Right cardiac atrium (tissue), 5 donors: ENCODE measurements at regions not wholly inside any gene's neighbourhood (a gene's known extent, or its start where the extent isn't known, plus 50 kb on each side); places are given as distances from the start of the nearest gene placed in this dataset.
"Not testable (repeated sequence)": the region's sequence is repeated elsewhere in the genome, so short reads cannot be mapped to it uniquely, and the experiment has no call there.

Experiments
- ATAC-seq, 2 donors: fragments of 200-7000 bp; cut with Tn5 transposase; one replicate each; pipeline versions ENCODE4 v1.8.0 to v1.9.1; 2020; ENCODE audit warnings: moderate library complexity in 2 of 2, mild to moderate bottlenecking in 1 of 2
- DNase-seq, 3 donors: peaks; one replicate each; pipeline ENCODE4 v3.0.0-alpha.2; 2020
- H3K27ac ChIP-seq: one replicate; pipeline ENCODE4 v1.5.1; 2013; ENCODE audit warnings: mild to moderate bottlenecking, low read length, control low read depth, moderate library complexity
- H3K27me3 ChIP-seq: one replicate; pipeline ENCODE4 v1.6.1; 2013; ENCODE audit not compliant: control insufficient read depth, insufficient read depth
- H3K4me1 ChIP-seq: one replicate; pipeline ENCODE4 v1.6.1; 2013; ENCODE audit warnings: low read length; ENCODE audit not compliant: control insufficient read depth, insufficient read depth
- H3K4me3 ChIP-seq: one replicate; pipeline ENCODE4 v1.5.1; 2013; ENCODE audit warnings: low read length, control low read depth
- H3K9me3 ChIP-seq: one replicate; pipeline ENCODE4 v1.6.1; 2013; ENCODE audit warnings: low read length; ENCODE audit not compliant: control insufficient read depth
- WGBS: extraction: QIAGEN DNeasy Blood & Tissue Kit; methylation state at CpG from one replicate; pipeline ENCODE4 v1.1.7; 2013; 5-methylcytosine and 5-hydroxymethylcytosine counted together
- intact Hi-C, 4 donors: fragments of 100-400 bp; cut with DNase I; formaldehyde crosslinking; loops; one replicate each; pipeline versions ENCODE4 v1.11.0 to v1.14.0; 2022 to 2023
- donor health status: healthy with polysubstance abuse.
- donor health status: DM: no; HTN: yes; CAD: no.
- donor health status: DM: no; HTN: no; CAD: no.
- donor health status: DM: no; HTN: yes; CAD: no; lungs with severe emphysema.
- donor health status: DM: yes; HTN: yes; CAD: no.

- H3K9me3 ChIP-seq: no peaks in the 10 kb centered on the region
- no peaks in the 10 kb centered on the region for H3K27me3 ChIP-seq
- intact Hi-C loops: no loop called here
- H3K27ac ChIP-seq: no peak overlapping the region
- H3K4me1 ChIP-seq: no peaks in the 10 kb centered on the region
- ATAC-seq (no peak), DNase-seq (no peak)
- no peak overlapping the region for H3K4me3 ChIP-seq
- 6% methylated on average over 4 of the region's 4 CpGs for WGBS
These were observed 366.5 kb downstream of the DSC3 start for GRCh38 chr18:30676053-30676480.

GRCh38 chr18:30675493-30675892 lies 367.0 kb downstream of the DSC3 start:
- intact Hi-C loops: no loop called here
- WGBS: 73% methylated on average over 2 of the region's 2 CpGs
- Histone ChIP-seq H3K27me3 (no peaks in the 10 kb centered on the region), H3K4me1 (no peaks in the 10 kb centered on the region), H3K27ac (no peak overlapping the region), H3K9me3 (no peaks in the 10 kb centered on the region), H3K4me3 (no peak overlapping the region)
- ATAC-seq (no peak), DNase-seq (no peak)

- WGBS: 81% methylated on average over 4 of the region's 4 CpGs
- no peak for ATAC-seq
- intact Hi-C loops: no loop called here
- no peak overlapping the region for H3K27ac ChIP-seq
- no peak overlapping the region for H3K4me3 ChIP-seq
- H3K4me1 ChIP-seq: no peaks in the 10 kb centered on the region
- DNase-seq: no peak
- no peaks in the 10 kb centered on the region for H3K9me3 ChIP-seq
- H3K27me3 ChIP-seq: no peaks in the 10 kb centered on the region
These were observed 367.5 kb downstream of the DSC3 start for GRCh38 chr18:30675072-30675471.

GRCh38 chr18:30674596-30674995 lies 367.9 kb downstream of the DSC3 start:
- Histone ChIP-seq H3K27me3 (no peaks in the 10 kb centered on the region), H3K4me3 (no peak overlapping the region), H3K4me1 (no peaks in the 10 kb centered on the region), H3K27ac (no peak overlapping the region), H3K9me3 (no peaks in the 10 kb centered on the region)
- intact Hi-C loops: no loop called here
- no peak for DNase-seq
- no peak for ATAC-seq
- WGBS: 40% methylated on average over 2 of the region's 2 CpGs

- H3K27ac ChIP-seq, H3K9me3 ChIP-seq, H3K4me1 ChIP-seq, DNase-seq, intact Hi-C loops, H3K27me3 ChIP-seq, H3K4me3 ChIP-seq, ATAC-seq: not testable (repeated sequence)
- 94% methylated on average over 1 of the region's 1 CpG for WGBS
These were observed 370.1 kb downstream of the DSC3 start for GRCh38 chr18:30672439-30672838.

- ATAC-seq (no peak), DNase-seq (no peak)
- no peaks in the 10 kb centered on the region for H3K4me1 ChIP-seq
- H3K27me3 ChIP-seq: no peaks in the 10 kb centered on the region
- no peaks in the 10 kb centered on the region for H3K9me3 ChIP-seq
- no peak overlapping the region for H3K4me3 ChIP-seq
- intact Hi-C loops: no loop called here
- 96% methylated on average over 1 of the region's 1 CpG for WGBS
- H3K27ac ChIP-seq: no peak overlapping the region
These were observed 384.2 kb downstream of the DSC3 start for GRCh38 chr18:30658306-30658705.

DNA sequence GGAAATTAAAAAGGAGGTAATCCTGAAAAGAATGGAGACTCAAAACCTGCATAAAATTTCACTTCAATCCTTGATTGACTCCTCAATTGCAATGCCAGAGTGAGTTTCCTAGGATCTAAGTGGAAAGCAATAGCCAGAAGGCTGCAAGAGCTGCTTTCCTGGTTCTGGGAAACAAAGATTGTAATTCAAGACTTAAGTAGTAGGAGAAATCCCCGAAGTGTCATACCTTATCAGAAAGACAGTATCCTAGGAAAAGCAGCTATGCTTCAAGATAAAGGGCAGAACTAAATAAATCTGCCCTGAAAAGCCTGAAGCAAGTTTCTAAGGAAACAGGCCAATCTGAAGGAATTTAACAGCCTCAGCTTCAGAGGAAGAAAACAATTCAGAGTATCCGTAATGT lies 390.2 kb downstream of the DSC3 start:
- Histone ChIP-seq H3K27me3 (no peaks in the 10 kb centered on the region), H3K4me3 (no peak overlapping the region), H3K9me3 (no peaks in the 10 kb centered on the region), H3K27ac (no peak overlapping the region), H3K4me1 (no peaks in the 10 kb centered on the region)
- intact Hi-C loops: no loop called here
- no peak for ATAC-seq
- no peak for DNase-seq
- 23% methylated on average over 2 of the region's 2 CpGs for WGBS

GRCh38 chr18:30650499-30650898 lies 392.0 kb downstream of the DSC3 start:
- H3K4me1 ChIP-seq: no peaks in the 10 kb centered on the region
- DNase-seq: no peak
- H3K9me3 ChIP-seq: no peaks in the 10 kb centered on the region
- no peak overlapping the region for H3K4me3 ChIP-seq
- H3K27ac ChIP-seq: no peak overlapping the region
- H3K27me3 ChIP-seq: no peaks in the 10 kb centered on the region
- intact Hi-C loops: no loop called here
- no peak for ATAC-seq

DNA sequence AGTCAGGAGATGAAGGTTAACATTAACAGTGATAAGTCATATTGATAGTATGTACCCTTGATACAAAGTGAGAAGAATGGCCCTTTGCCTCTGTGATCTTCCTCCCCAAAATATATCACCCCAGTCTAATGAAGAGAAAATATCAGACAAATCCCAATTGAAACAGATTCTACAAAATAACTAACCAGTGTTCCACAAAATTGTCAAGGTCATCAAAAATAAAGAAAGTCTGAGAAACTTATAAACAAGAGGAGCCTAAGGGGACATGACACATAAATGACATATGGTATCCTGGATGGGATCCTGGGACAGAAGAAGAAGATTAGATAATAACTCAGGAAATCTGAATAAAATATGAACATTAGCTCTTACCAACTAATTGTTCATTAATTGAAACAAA lies 398.4 kb downstream of the DSC3 start:
- H3K27me3 ChIP-seq: no peaks in the 10 kb centered on the region
- intact Hi-C loops: no loop called here
- ATAC-seq (no peak), DNase-seq (no peak)
- no peak overlapping the region for H3K4me3 ChIP-seq
- no peak overlapping the region for H3K27ac ChIP-seq
- H3K9me3 ChIP-seq: no peaks in the 10 kb centered on the region
- H3K4me1 ChIP-seq: no peaks in the 10 kb centered on the region

GRCh38 chr18:30639361-30639760 lies 403.2 kb downstream of the DSC3 start:
- no peaks in the 10 kb centered on the region for H3K4me1 ChIP-seq
- H3K4me3 ChIP-seq: no peak overlapping the region
- no peaks in the 10 kb centered on the region for H3K9me3 ChIP-seq
- DNase-seq (no peak), ATAC-seq (no peak)
- H3K27me3 ChIP-seq: no peaks in the 10 kb centered on the region
- intact Hi-C loops: no loop called here
- no peak overlapping the region for H3K27ac ChIP-seq
- 79% methylated on average over 4 of the region's 4 CpGs for WGBS

GRCh38 chr18:30634249-30634648 lies 408.3 kb downstream of the DSC3 start:
- Histone ChIP-seq H3K27ac (no peak overlapping the region), H3K27me3 (no peaks in the 10 kb centered on the region), H3K4me1 (no peaks in the 10 kb centered on the region), H3K9me3 (no peaks in the 10 kb centered on the region), H3K4me3 (no peak overlapping the region)
- DNase-seq: no peak
- intact Hi-C loops: no loop called here
- ATAC-seq: no peak

DNA sequence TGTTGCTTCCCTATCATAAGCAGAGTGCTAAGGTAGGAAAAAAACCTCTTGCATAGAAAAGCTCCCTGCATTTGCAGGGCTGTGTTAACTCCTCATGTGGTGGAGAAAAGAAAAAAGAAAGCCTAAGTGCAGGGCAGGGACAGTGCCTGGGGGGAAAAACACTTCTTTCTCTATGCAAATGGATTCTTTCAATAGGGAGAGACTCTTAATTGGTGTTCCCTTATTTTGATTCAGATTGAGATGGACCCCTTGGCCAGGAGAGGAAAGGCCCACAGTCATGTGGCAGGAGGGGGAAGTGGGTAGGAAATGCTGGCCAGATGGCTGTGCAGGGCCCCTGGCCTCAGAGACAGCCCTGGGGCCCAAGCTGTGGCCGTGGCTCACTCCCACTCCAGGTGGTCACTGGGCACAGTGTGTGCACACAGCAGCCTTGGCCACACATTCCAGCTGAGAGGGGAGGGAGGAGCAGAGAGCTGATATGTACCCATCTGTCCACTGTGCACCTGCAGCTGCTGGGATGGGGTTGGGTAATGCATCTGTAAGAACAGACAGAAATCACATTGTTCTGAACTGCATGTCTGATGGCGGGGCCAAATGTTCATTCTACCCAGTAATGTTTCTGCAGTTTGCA lies 410.4 kb downstream of the DSC3 start:
- no peaks in the 10 kb centered on the region for H3K9me3 ChIP-seq
- intact Hi-C loops: no loop called here
- H3K4me1 ChIP-seq: no peaks in the 10 kb centered on the region
- 68% methylated on average over 2 of the region's 2 CpGs for WGBS
- no peak for ATAC-seq
- H3K27me3 ChIP-seq: no peaks in the 10 kb centered on the region
- no peak overlapping the region for H3K4me3 ChIP-seq
- peak in 1 of 3 donors; percentile 18 for DNase-seq
- no peak overlapping the region for H3K27ac ChIP-seq
